DMS 273 treated with DMSO at 0.1 percent for 48 hours (cell line): ENCODE measurements at regions not wholly inside any gene's neighbourhood (a gene's known extent, or its start where the extent isn't known, plus 50 kb on each side); places are given as distances from the start of the nearest gene placed in this dataset.

Source experiments
- DNase-seq: peaks from one replicate; lab custom pipeline; 2025; lab: John Stamatoyannopoulos, UW

DNA sequence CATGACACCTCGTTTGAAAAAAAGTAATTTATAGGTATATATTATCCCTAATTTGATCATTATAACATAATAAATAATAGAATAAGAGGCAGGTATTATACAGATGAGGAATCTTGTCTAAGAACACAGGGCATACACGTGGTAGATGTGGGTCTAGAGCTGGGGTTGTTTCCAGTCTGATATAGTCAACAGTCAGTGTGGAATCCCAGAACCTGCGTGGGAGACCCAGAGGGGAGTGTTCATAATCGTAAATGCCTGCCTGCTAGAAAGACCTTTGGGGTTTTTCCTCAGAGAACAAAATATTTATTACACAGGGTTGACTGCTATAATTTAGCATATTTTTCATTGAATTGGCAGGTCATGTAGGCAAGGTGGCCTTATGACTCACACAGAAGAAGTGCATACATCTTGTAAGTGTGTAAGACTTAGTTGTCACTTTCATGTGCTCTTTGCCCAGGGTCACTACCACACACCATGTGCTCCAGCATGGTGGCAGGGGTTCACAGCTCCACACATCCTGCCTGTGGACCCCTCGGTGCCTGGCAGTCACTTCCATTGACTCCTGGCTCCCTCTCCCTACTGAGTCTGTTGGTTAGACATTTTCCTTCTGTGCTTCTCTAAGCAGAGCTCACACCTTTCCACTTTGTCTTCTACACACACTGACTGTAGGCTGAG, 94.9 kb upstream of the IKZF1 start:
- DNase-seq, result no peak

GRCh38 chr7:50208378-50208982, 96.0 kb upstream of the IKZF1 start:
- DNase-seq, result no peak

GRCh38 chr7:50207686-50208255, 96.7 kb upstream of the IKZF1 start:
- no peak for DNase-seq

GRCh38 chr7:50207251-50207564, 97.3 kb upstream of the IKZF1 start:
- DNase-seq, result no peak

DNA sequence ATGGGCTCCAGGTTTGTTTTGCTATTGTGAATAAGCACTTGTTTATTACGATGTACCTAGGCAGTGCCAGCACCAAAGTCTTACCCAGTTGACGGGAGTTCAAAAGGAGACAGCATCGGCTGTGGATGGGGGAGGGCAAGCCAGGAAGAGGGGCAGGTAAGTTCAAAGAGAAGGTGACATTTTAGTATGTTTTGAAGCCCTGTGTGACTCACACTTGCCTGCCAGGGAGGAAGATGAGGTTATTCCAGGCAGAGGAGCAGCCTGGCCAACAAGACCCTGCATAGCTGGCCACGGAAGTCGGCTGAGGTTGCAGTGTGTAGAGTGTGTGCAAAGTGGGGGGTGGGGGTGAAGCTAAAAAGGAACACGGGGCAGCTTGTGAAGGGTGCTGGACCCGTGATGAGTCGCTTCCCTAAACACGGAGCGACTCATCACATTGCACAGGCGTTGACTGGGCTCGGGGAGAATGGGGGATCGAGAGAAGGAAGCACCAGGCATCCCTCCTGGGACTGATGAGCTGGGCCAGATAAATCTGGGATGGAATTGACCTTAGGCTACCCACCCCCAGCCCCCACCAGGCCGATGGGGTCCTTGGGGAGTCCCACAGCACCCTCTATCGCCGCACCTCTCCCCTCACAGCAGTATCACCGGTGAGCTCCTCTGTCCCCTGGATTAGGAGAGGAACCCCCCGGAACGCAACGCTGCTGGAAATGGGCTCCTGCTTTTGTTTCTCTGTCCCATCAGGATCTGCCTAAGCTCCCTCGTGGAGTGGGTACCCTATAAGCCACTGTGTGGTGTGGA, 97.9 kb upstream of the IKZF1 start:
- DNase-seq, result no peak

GRCh38 chr7:50205011-50205410, 99.5 kb upstream of the IKZF1 start:
- no peak for DNase-seq

- no peak for DNase-seq
Measured at GRCh38 chr7:50204581-50204980, 99.9 kb upstream of the IKZF1 start.

DNA sequence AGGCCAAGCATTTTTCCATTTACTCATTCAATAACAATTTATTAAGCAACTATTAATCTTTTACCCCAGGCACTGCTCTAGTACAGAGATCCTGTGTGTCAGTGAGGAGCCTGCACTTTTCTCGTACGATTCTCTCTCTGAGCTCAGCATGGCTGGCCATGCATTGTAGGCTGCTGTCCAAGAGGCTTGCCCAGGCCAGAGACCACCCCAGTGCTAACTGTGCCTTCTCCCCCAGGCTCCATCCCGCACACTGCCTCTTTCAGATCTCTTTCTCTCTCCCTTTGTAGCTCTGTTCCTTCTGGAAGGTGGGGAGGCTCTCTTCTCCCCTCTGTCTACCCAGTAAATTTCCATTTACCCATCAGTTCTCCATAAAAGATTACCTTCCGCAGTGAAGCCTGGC, 101.0 kb upstream of the IKZF1 start:
- DNase-seq, result no peak

- no peak for DNase-seq
Measured at GRCh38 chr7:50202052-50202555, 102.4 kb upstream of the IKZF1 start.

DNA sequence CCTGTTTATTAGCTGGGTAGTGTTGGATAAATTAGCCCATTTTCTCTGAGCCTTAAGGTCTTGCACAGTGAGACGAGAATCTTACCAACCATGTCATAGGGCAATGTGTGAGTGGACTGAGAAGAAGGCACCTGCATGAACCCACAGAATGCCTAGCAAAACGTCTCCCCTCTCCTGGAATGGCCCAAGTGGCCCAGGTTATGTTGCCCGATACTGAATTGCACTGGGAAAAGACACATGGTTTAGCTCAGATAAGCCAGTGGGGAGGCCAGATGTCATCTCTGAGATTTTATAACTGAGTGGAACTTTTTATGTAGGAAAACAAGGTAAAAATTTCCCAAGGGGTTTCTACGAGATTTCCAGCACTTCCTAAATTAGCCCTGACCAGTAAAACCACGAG, 104.7 kb upstream of the IKZF1 start:
- no peak for DNase-seq

GRCh38 chr7:50197549-50197948, 104.5 kb upstream of the ZPBP start:
- DNase-seq, result no peak

GRCh38 chr7:50196719-50197118, 103.7 kb upstream of the ZPBP start:
- no peak for DNase-seq

DNA sequence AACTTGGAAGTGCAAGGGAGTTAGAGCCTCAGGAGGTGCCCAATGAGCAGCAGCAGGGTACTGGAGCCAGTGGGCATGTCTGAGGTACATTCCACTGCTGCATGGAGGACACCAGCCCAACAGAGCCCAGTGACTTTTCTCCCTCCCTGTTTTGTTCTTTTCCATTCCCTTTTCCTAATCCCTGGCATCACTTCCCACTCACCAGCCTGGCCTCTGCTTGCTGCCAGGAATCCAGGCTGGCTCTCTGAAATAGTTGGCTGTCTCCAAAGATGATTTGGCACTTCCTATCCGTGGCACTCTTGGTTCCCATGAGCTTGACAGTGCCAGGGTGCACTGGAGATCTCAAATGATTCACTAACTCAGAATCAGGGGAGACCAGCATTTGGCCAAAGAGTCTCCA, 97.7 kb upstream of the ZPBP start:
- no peak for DNase-seq

DNA sequence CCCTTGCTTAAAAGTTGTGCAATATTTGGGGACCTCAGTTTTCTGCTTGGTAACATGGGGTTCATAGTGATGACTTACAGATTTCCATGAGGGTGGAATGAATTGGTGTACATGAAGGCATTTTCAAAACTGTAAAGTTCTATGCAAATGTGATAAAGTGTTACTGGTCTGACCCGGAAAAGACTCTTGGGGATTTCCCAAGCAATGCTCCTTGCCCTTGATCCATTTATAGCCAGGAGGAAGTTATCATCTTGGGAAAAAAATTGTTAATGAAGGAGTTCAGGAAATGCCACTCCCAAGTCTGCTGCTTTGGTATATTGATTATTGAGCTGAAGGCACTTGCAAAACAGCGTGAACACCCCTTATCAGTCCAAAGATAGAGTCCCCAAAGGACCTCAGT, 96.3 kb upstream of the ZPBP start:
- DNase-seq, result no peak

- DNase-seq, result no peak
Measured at GRCh38 chr7:50185951-50186682, 93.1 kb upstream of the ZPBP start.

- DNase-seq, result no peak
Measured at GRCh38 chr7:50185208-50185607, 92.2 kb upstream of the ZPBP start.

DNA sequence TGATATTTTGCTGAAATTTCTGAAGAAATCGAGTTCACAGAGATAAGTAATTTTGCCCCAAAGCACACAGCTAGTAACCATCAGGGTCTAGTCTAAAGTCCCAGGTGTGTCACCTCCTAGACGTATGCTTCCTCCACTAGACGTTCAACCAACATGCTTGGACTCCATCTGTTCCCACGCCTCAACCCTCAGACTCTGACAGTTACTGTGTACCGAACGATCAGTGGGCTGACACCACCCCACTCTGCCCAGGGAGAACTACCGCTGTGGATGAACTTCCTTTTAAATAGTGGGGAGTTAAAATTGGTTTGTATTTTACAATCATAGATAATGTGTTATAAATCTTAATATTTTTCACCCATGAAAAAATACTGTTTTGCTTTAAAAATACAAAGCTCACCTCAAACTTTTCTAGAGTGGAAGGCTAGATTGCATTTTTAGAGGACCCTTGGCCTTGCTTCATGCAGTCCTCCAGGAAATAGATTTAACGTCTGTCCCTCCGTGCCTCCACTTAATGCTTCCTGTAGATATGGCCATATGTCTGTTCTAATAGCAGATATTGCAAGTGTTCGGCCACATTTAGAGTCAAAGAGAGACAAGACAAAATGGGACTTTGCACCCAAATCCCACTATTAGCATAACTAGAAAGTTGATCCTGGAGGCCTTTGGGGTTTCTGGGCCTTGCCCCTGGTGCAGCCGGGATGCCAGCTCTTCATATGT, 91.4 kb upstream of the ZPBP start:
- no peak for DNase-seq

DNA sequence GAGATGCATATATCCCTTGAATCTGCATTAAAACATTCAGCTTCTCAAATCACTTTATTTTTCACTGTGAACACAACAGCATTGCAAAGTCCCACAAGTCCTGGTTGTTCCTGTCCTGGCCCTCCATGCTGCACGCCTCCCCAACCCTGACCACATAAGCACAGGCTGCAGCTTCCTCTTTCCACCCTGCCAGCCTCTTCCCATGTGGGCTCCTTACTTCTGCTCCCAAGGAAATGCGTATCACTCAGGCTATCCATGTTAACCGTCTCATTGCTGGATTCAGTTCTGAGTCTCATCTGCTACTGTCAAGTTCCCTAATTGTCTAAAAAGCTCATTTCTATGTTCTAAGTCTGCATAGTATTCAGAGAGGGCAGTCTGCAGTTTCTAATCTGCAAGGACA, 89.7 kb upstream of the ZPBP start:
- no peak for DNase-seq

DNA sequence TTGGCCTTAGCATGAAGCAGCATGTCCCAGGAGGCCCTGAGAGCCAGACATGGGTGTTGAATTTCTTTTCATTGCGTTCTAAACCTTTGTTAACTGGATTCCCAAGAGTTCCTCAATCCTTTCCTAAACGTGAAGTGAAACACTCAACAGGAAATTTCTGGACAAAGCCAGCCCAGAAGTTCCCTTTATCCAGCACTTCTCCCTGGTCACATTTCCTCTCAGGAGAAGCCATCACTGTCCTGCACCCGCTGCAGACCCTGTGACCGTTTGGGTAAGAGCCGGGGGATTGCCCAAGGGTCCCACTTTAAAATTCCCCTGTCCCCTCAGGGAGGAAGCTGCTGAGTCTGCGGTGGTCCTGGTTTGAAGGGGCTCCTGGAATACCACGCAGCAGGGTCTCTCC, 88.0 kb upstream of the ZPBP start:
- no peak for DNase-seq

DNA sequence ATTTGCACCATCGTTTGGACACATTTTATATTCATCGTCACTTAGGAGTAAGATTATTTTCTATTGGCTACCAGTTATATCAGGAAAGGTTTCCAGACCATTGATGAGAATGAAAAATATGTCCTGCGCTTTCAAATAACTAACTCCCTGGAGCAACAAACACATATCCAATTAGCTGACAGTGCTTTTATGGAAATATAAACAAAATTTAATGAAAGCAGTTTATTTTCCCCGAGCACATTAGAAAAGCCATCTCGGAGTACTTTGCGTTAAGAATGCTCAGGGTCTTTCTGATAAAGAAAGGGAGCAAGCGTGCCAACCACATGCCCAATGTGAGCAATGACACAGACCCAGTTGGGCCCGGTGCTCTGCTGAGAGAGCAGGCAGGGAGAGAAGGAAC, 85.1 kb upstream of the ZPBP start:
- DNase-seq, result no peak

- no peak for DNase-seq
Measured at GRCh38 chr7:50174948-50175347, 81.9 kb upstream of the ZPBP start.
